KMS-11 (cell line): ENCODE measurements at regions not wholly inside any gene's neighbourhood (a gene's known extent, or its start where the extent isn't known, plus 50 kb on each side); places are given as distances from the start of the nearest gene placed in this dataset.

ENCODE experiments used
- H2AFZ ChIP-seq: fragments of 200-600 bp; sonication (generic); 2 replicates; pipeline ENCODE4 v1.6.1; 2016; ENCODE audit warnings: antibody characterized with exemption, mixed run types, low read depth
- H3K27ac ChIP-seq: fragments of 200-600 bp; sonication (generic); 2 replicates; pipeline ENCODE4 v1.6.1; 2016; ENCODE audit warnings: mild to moderate bottlenecking, mixed run types
- H3K27me3 ChIP-seq: fragments of 200-600 bp; sonication (generic); 2 replicates; pipeline ENCODE4 v1.6.1; 2017; ENCODE audit warnings: mild to moderate bottlenecking, low read depth, mixed run types, moderate library complexity; ENCODE audit not compliant: insufficient read depth
- H3K36me3 ChIP-seq: fragments of 200-600 bp; sonication (generic); 2 replicates; pipeline ENCODE4 v1.6.1; 2017; ENCODE audit warnings: mild to moderate bottlenecking, mixed run types; ENCODE audit not compliant: insufficient read depth
- H3K4me1 ChIP-seq: fragments of 200-600 bp; sonication (generic); 2 replicates; pipeline ENCODE4 v1.6.1; 2016; ENCODE audit warnings: mild to moderate bottlenecking, low read depth, mixed run types; ENCODE audit not compliant: poor library complexity, severe bottlenecking
- H3K4me2 ChIP-seq: fragments of 200-600 bp; sonication (generic); 2 replicates; pipeline ENCODE4 v1.7.0; 2016; ENCODE audit warnings: mild to moderate bottlenecking, mixed run types
- H3K4me3 ChIP-seq: fragments of 200-600 bp; sonication (generic); IDR thresholded peaks from 2 replicates; pipeline ENCODE4 v1.6.1; 2017; ENCODE audit warnings: low read depth, low read length, mixed read lengths; ENCODE audit not compliant: insufficient read depth
- H3K79me2 ChIP-seq: fragments of 200-600 bp; sonication (generic); 2 replicates; pipeline ENCODE4 v1.6.1; 2016; ENCODE audit warnings: low read depth, mixed run types; ENCODE audit not compliant: insufficient read depth
- H3K9ac ChIP-seq: fragments of 200-600 bp; sonication (generic); 2 replicates; pipeline ENCODE4 v1.6.1; 2016; ENCODE audit warnings: mild to moderate bottlenecking, mixed run types
- H4K20me1 ChIP-seq: fragments of 200-600 bp; sonication (generic); 2 replicates; pipeline ENCODE4 v1.6.1; 2016; ENCODE audit warnings: mild to moderate bottlenecking, mixed run types; ENCODE audit not compliant: insufficient read depth
- CTCF ChIP-seq: fragments of 200-600 bp; sonication (generic); conservative IDR thresholded peaks from 2 replicates; pipeline ENCODE4 v1.6.1; 2017; ENCODE audit warnings: low read depth, mild to moderate bottlenecking, antibody characterized with exemption, low read length, moderate library complexity, mixed read lengths

GRCh38 chr5:136518814-136519213, 153.5 kb upstream of the TRPC7 start:
- no peak overlapping the region for H3K27ac ChIP-seq

GRCh38 chr5:136518174-136518573, 152.8 kb upstream of the TRPC7 start:
- H3K4me3 ChIP-seq, result no peak overlapping the region
- H3K79me2 ChIP-seq, result no peaks in the 10 kb centered on the region
- no peaks in the 10 kb centered on the region for H3K27me3 ChIP-seq
- TF ChIP-seq CTCF, result no peak
- no peaks in the 10 kb centered on the region for H3K4me1 ChIP-seq
- H4K20me1 ChIP-seq, result no peaks in the 10 kb centered on the region
- H3K27ac ChIP-seq, result no peak overlapping the region
- no peak overlapping the region for H2AFZ ChIP-seq
- no peak overlapping the region for H3K9ac ChIP-seq
- no peak overlapping the region for H3K4me2 ChIP-seq
- H3K36me3 ChIP-seq, result no peaks in the 10 kb centered on the region

More at GRCh38 chr5:136518814-136519213, 153.5 kb upstream of the TRPC7 start:
- Histone ChIP-seq H4K20me1 (no peaks in the 10 kb centered on the region), H3K4me3 (no peak overlapping the region), H3K9ac (no peak overlapping the region), H2AFZ (no peak overlapping the region), H3K4me2 (no peak overlapping the region), H3K36me3 (no peaks in the 10 kb centered on the region), H3K4me1 (no peaks in the 10 kb centered on the region), H3K79me2 (no peaks in the 10 kb centered on the region), H3K27me3 (no peaks in the 10 kb centered on the region)
- no peak for TF ChIP-seq CTCF

- no peak overlapping the region for H3K27ac ChIP-seq
- TF ChIP-seq CTCF, result no peak
- H3K4me1 ChIP-seq, result no peaks in the 10 kb centered on the region
- H3K9ac ChIP-seq, result no peak overlapping the region
- H3K4me3 ChIP-seq, result no peak overlapping the region
- no peaks in the 10 kb centered on the region for H3K36me3 ChIP-seq
- H3K27me3 ChIP-seq, result no peaks in the 10 kb centered on the region
- H3K79me2 ChIP-seq, result no peaks in the 10 kb centered on the region
- H3K4me2 ChIP-seq, result no peak overlapping the region
- no peak overlapping the region for H2AFZ ChIP-seq
- H4K20me1 ChIP-seq, result no peaks in the 10 kb centered on the region
Measured at GRCh38 chr5:136517755-136518154, 152.4 kb upstream of the TRPC7 start.

- TF ChIP-seq CTCF, result no peak
- Histone ChIP-seq H3K4me3 (no peak overlapping the region), H3K79me2 (no peaks in the 10 kb centered on the region), H3K4me2 (no peak overlapping the region), H4K20me1 (no peaks in the 10 kb centered on the region), H2AFZ (no peak overlapping the region), H3K4me1 (no peaks in the 10 kb centered on the region), H3K27ac (no peak overlapping the region), H3K36me3 (no peaks in the 10 kb centered on the region), H3K9ac (no peak overlapping the region), H3K27me3 (no peaks in the 10 kb centered on the region)
Measured at GRCh38 chr5:136516637-136517036, 151.3 kb upstream of the TRPC7 start.
